Liver (tissue), 3 donors: ENCODE measurements at regions not wholly inside any gene's neighbourhood (a gene's known extent, or its start where the extent isn't known, plus 50 kb on each side); places are given as distances from the start of the nearest gene placed in this dataset.

ENCODE experiments used
- GABPA ChIP-seq, 2 donors: IDR thresholded peaks in 1 of 2; conservative IDR thresholded peaks in 1 of 2; 2 replicates each; pipeline ENCODE4 v1.6.1; 2016; ENCODE audit warnings: antibody characterized with exemption in 2 of 2, mild to moderate bottlenecking in 1 of 2, moderate library complexity in 1 of 2
- JUND ChIP-seq, 2 donors: IDR thresholded peaks; 2 replicates each; pipeline ENCODE4 v1.6.1; 2016; ENCODE audit warnings: antibody characterized with exemption in 2 of 2
- SP1 ChIP-seq: IDR thresholded peaks from 2 replicates; pipeline ENCODE4 v1.6.1; 2018; ENCODE audit warnings: antibody characterized with exemption, mild to moderate bottlenecking
- TAF1 ChIP-seq: conservative IDR thresholded peaks from 2 replicates; pipeline ENCODE4 v1.6.1; 2016; ENCODE audit warnings: antibody characterized with exemption, mild to moderate bottlenecking
- ZBTB33 ChIP-seq: IDR thresholded peaks from 2 replicates; pipeline ENCODE4 v1.6.1; 2016; ENCODE audit warnings: antibody characterized with exemption
- TF ChIP-seq, protein P1 (sequence below): fragments of 150-350 bp; IDR thresholded peaks from 2 replicates; pipeline ENCODE4 v1.5.1; 2017; ENCODE audit warnings: improper control_type of control experiment, low read depth, low read length; ENCODE audit not compliant: missing input control
- TF ChIP-seq, protein P2 (sequence below): IDR thresholded peaks from 2 replicates; pipeline ENCODE4 v1.6.1; 2016; ENCODE audit warnings: antibody characterized with exemption
- TF ChIP-seq, protein P3 (sequence below): IDR thresholded peaks from 2 replicates; pipeline ENCODE4 v1.6.1; 2016; ENCODE audit warnings: antibody characterized with exemption, mild to moderate bottlenecking
- donor health status: healthy.
- donor health status: healthy.

DNA sequence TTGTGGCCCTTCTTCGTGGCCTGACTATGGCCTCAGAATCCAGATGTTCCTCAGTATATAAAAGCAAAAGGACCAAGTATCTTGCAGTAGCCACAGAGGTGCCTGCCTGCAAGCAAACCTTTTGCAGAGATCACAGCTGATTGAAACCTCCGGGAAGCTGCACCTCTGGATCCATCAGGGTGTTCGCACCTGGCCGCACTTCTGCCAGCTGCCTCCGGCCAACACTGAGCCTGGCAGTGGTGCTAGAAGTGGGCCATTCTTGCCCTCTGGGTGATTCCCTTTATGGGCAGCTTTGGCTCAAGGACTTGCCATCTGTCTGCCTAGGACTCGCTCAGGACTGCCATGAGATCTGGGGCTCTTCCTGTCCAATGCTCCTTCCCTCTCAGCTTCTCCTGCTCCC is 214.6 kb upstream of the ECI2 start:
- TF ChIP-seq, protein P1, sequence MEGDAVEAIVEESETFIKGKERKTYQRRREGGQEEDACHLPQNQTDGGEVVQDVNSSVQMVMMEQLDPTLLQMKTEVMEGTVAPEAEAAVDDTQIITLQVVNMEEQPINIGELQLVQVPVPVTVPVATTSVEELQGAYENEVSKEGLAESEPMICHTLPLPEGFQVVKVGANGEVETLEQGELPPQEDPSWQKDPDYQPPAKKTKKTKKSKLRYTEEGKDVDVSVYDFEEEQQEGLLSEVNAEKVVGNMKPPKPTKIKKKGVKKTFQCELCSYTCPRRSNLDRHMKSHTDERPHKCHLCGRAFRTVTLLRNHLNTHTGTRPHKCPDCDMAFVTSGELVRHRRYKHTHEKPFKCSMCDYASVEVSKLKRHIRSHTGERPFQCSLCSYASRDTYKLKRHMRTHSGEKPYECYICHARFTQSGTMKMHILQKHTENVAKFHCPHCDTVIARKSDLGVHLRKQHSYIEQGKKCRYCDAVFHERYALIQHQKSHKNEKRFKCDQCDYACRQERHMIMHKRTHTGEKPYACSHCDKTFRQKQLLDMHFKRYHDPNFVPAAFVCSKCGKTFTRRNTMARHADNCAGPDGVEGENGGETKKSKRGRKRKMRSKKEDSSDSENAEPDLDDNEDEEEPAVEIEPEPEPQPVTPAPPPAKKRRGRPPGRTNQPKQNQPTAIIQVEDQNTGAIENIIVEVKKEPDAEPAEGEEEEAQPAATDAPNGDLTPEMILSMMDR, result no peak
- TF ChIP-seq, protein P2, sequence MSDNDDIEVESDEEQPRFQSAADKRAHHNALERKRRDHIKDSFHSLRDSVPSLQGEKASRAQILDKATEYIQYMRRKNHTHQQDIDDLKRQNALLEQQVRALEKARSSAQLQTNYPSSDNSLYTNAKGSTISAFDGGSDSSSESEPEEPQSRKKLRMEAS, result no peak
- no peak for TF ChIP-seq TAF1
- no peak for TF ChIP-seq GABPA (IDR thresholded peaks at IDR 0.05 in 1 of 2, conservative IDR thresholded peaks at IDR 0.05 in 1 of 2)
- no peak for TF ChIP-seq JUND (IDR thresholded peaks at IDR 0.05)
- no peak for TF ChIP-seq ZBTB33
- TF ChIP-seq SP1, result no peak
- TF ChIP-seq, protein P3, sequence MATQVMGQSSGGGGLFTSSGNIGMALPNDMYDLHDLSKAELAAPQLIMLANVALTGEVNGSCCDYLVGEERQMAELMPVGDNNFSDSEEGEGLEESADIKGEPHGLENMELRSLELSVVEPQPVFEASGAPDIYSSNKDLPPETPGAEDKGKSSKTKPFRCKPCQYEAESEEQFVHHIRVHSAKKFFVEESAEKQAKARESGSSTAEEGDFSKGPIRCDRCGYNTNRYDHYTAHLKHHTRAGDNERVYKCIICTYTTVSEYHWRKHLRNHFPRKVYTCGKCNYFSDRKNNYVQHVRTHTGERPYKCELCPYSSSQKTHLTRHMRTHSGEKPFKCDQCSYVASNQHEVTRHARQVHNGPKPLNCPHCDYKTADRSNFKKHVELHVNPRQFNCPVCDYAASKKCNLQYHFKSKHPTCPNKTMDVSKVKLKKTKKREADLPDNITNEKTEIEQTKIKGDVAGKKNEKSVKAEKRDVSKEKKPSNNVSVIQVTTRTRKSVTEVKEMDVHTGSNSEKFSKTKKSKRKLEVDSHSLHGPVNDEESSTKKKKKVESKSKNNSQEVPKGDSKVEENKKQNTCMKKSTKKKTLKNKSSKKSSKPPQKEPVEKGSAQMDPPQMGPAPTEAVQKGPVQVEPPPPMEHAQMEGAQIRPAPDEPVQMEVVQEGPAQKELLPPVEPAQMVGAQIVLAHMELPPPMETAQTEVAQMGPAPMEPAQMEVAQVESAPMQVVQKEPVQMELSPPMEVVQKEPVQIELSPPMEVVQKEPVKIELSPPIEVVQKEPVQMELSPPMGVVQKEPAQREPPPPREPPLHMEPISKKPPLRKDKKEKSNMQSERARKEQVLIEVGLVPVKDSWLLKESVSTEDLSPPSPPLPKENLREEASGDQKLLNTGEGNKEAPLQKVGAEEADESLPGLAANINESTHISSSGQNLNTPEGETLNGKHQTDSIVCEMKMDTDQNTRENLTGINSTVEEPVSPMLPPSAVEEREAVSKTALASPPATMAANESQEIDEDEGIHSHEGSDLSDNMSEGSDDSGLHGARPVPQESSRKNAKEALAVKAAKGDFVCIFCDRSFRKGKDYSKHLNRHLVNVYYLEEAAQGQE, result no peak
